ENCODE measurements at regions not wholly inside any gene's neighbourhood (a gene's known extent, or its start where the extent isn't known, plus 50 kb on each side); places are given as distances from the start of the nearest gene placed in this dataset.

DNA sequence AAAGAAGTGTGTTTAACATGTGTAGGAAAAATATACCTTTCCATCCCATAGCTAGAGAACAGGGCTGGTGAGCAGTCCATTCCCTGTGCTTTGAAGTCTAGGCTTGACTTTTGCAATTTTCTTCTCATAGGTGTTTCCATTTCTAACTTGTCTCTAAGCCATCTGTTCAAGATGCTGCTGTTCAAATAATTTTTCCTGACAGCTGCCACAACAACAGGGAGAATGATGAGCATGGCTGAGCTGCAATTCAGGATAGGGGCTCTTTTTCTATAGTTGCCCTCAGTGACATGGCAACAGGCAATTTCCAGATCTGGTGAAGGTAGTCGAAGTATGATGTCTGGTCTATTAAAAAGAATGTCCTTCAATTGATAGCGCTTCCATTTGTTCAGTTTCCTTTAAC, 103.0 kb upstream of the HS3ST5 start:
- H3K4me3 ChIP-seq (ENCODE audit: low read depth, low read length), result no peak overlapping the region
- no peak for DNase-seq (ENCODE audit: low read depth)
- TF ChIP-seq, protein P1, sequence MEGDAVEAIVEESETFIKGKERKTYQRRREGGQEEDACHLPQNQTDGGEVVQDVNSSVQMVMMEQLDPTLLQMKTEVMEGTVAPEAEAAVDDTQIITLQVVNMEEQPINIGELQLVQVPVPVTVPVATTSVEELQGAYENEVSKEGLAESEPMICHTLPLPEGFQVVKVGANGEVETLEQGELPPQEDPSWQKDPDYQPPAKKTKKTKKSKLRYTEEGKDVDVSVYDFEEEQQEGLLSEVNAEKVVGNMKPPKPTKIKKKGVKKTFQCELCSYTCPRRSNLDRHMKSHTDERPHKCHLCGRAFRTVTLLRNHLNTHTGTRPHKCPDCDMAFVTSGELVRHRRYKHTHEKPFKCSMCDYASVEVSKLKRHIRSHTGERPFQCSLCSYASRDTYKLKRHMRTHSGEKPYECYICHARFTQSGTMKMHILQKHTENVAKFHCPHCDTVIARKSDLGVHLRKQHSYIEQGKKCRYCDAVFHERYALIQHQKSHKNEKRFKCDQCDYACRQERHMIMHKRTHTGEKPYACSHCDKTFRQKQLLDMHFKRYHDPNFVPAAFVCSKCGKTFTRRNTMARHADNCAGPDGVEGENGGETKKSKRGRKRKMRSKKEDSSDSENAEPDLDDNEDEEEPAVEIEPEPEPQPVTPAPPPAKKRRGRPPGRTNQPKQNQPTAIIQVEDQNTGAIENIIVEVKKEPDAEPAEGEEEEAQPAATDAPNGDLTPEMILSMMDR (IDR thresholded peaks at IDR 0.05; ENCODE audit: low read depth, low read length), result no peak
- TF ChIP-seq MYC (IDR thresholded peaks at IDR 0.05; ENCODE audit: low read depth, low read length) (no peak), POLR2A (IDR thresholded peaks at IDR 0.05; ENCODE audit: extremely low read depth, insufficient read length) (no peak)
- TF ChIP-seq, protein P2, sequence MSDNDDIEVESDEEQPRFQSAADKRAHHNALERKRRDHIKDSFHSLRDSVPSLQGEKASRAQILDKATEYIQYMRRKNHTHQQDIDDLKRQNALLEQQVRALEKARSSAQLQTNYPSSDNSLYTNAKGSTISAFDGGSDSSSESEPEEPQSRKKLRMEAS (IDR thresholded peaks at IDR 0.05; ENCODE audit: low read depth, low read length), result no peak

DNA sequence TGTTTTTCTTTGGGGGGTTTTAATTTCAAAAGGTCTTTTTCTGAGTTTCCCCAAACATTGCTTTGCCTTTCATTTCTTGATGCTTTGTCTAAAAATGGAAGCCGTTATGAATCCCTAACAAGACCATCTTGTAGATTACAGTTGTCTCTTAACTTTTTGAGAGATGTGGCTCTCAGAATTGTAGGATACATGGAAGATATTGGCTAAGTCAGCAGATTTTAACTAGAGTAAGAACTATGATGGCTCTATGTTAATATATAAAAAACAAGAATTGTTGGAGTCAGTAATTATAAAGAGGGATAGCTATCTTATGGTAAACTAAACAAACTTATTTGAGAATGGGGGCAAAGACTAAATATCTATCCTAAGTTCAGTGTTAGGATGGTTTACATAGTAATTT, 96.6 kb upstream of the HS3ST5 start:
- no peak overlapping the region for H3K4me3 ChIP-seq (ENCODE audit: low read depth, low read length)
- TF ChIP-seq, protein P2 (IDR thresholded peaks at IDR 0.05; ENCODE audit: low read depth, low read length), result no peak
- TF ChIP-seq MYC (IDR thresholded peaks at IDR 0.05; ENCODE audit: low read depth, low read length), result no peak
- no peak for TF ChIP-seq POLR2A (IDR thresholded peaks at IDR 0.05; ENCODE audit: extremely low read depth, insufficient read length)
- TF ChIP-seq, protein P1 (IDR thresholded peaks at IDR 0.05; ENCODE audit: low read depth, low read length), result no peak
- no peak for DNase-seq (ENCODE audit: low read depth)

DNA sequence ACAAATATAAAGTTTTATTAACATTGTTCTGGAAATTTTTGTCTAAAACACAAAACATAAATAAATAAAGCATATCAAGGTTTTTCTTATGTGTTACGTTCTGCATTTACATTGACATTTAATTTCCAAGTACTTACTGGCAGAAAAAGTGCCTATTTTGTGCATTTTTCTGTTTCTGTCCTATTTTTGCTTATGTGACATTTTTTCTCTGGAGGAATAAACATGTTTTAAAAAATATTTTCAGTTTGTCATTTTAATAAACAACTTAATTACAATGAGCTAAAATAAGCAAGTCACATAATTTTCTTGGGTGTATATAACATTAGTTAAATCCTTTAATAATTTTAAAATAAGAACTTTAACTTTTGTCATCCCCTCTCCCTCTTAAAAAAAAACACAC, 94.4 kb upstream of the HS3ST5 start:
- DNase-seq (ENCODE audit: low read depth), result no peak
- TF ChIP-seq POLR2A (IDR thresholded peaks at IDR 0.05; ENCODE audit: extremely low read depth, insufficient read length), result no peak
- TF ChIP-seq, protein P2 (IDR thresholded peaks at IDR 0.05; ENCODE audit: low read depth, low read length), result no peak
- TF ChIP-seq, protein P1 (IDR thresholded peaks at IDR 0.05; ENCODE audit: low read depth, low read length), result no peak
- no peak for TF ChIP-seq MYC (IDR thresholded peaks at IDR 0.05; ENCODE audit: low read depth, low read length)
- H3K4me3 ChIP-seq (ENCODE audit: low read depth, low read length), result no peak overlapping the region

DNA sequence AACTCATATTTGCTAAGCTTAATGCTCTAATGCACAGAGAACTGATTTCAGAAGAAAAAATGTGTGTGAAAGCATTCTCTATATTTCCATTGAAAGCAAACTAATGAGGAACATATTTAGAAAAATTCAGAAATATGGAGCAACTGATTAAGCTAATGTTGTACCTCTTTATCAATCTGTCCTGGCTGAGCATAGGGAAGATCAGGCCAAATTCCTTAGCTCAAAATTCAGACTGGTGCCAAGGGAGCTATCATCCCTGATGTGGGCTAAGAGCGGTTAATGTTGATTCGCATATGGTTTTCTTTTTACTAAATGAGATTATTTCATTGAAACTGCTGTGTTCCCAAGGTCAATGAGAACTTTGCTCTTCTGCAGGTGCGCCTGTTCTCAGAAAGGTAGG, 93.9 kb upstream of the HS3ST5 start:
- H3K4me3 ChIP-seq (ENCODE audit: low read depth, low read length), result no peak overlapping the region
- TF ChIP-seq, protein P2 (IDR thresholded peaks at IDR 0.05; ENCODE audit: low read depth, low read length), result no peak
- TF ChIP-seq, protein P1 (IDR thresholded peaks at IDR 0.05; ENCODE audit: low read depth, low read length), result no peak
- TF ChIP-seq MYC (IDR thresholded peaks at IDR 0.05; ENCODE audit: low read depth, low read length) (no peak), POLR2A (IDR thresholded peaks at IDR 0.05; ENCODE audit: extremely low read depth, insufficient read length) (no peak)
- DNase-seq (ENCODE audit: low read depth), result no peak

DNA sequence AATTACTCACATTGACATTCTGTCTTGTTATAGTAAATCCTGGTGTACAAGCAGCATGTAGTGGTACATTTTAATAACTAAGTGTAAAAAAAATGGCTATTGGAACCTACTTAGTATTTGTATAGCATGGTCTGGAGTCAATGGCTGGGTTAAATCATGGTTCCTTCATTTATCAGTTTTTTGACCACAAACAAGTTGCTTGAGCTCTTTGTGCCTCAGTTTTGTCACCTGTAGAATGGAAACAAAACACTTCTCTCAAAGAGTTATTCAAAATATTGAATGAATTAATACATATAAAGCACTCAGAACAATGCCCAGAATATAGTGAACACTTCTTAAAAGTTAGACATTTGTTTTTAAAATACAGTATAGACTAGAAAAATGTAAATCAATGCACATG, 93.2 kb upstream of the HS3ST5 start:
- TF ChIP-seq, protein P1 (IDR thresholded peaks at IDR 0.05; ENCODE audit: low read depth, low read length), result no peak
- TF ChIP-seq POLR2A (IDR thresholded peaks at IDR 0.05; ENCODE audit: extremely low read depth, insufficient read length) (no peak), MYC (IDR thresholded peaks at IDR 0.05; ENCODE audit: low read depth, low read length) (no peak)
- TF ChIP-seq, protein P2 (IDR thresholded peaks at IDR 0.05; ENCODE audit: low read depth, low read length), result no peak
- no peak overlapping the region for H3K4me3 ChIP-seq (ENCODE audit: low read depth, low read length)
- no peak for DNase-seq (ENCODE audit: low read depth)

DNA sequence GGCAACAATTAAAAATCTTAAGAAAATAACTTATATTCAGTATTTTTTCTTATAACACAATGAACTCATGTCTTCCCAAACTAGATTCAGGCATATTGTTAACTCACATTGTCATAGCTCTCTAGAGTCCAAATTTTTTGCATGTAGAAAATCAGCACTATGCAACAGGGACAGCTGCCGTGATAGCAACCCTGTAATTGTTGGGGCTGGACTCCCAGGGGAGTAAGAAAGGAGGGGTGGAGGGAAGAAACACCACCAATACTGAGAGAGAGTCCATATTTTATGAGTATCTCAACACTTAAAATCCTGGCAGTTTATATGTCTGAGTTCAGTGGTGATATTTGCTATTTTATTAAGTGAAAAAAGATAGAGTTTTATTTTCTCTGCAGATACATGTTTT, 89.6 kb upstream of the HS3ST5 start:
- TF ChIP-seq MYC (IDR thresholded peaks at IDR 0.05; ENCODE audit: low read depth, low read length), result no peak
- no peak for TF ChIP-seq POLR2A (IDR thresholded peaks at IDR 0.05; ENCODE audit: extremely low read depth, insufficient read length)
- TF ChIP-seq, protein P2 (IDR thresholded peaks at IDR 0.05; ENCODE audit: low read depth, low read length), result no peak
- TF ChIP-seq, protein P1 (IDR thresholded peaks at IDR 0.05; ENCODE audit: low read depth, low read length), result no peak
- no peak overlapping the region for H3K4me3 ChIP-seq (ENCODE audit: low read depth, low read length)
- DNase-seq (ENCODE audit: low read depth), result peak; percentile 33

Measured in NB4 (cell line).